ENCODE measurements at regions not wholly inside any gene's neighbourhood (a gene's known extent, or its start where the extent isn't known, plus 50 kb on each side); places are given as distances from the start of the nearest gene placed in this dataset.
A peak's percentile ranks its signal among the peaks of the same experiment; 100 is the strongest.

- H3K4me3 ChIP-seq (replicated peaks in 1 of 3; ENCODE audit: insufficient read depth in 1 of 3, low read depth in 1 of 3, low read length in 3 of 3) = peak overlapping the region in 1 of 3 experiments; percentile 52
- no peaks in the 10 kb centered on the region for H4K20me1 ChIP-seq (replicated peaks; ENCODE audit: control insufficient read depth, extremely low read depth, insufficient read depth, low read length)
- H3K4me2 ChIP-seq (ENCODE audit: insufficient read depth, low read length) = peak overlapping the region; percentile 87
- peak overlapping the region; percentile 68 for H3K9ac ChIP-seq (replicated peaks; ENCODE audit: extremely low read depth, insufficient read depth, low read length)
- H3K27me3 ChIP-seq (ENCODE audit: control insufficient read depth in 2 of 2, insufficient read depth in 2 of 2, low read length in 2 of 2) = no peaks in the 10 kb centered on the region
- dilution Hi-C loops (cut with MboI; ENCODE audit: extremely low pct_ligation_motif_present, low sequenced_read_pairs) = no loop called here
- no TSS peak for BruUV-seq (replicated peaks)
- H3K9me3 ChIP-seq (replicated peaks; ENCODE audit: control insufficient read depth, insufficient read depth, low read length) = no peaks in the 10 kb centered on the region
- POLR2A ChIA-PET = no interaction called here
- TF ChIP-seq MYC (IDR thresholded peaks at IDR 0.05; ENCODE audit: low read depth, low read length) = no peak
- no peak for TF ChIP-seq JUN (IDR thresholded peaks at IDR 0.05; ENCODE audit: borderline replicate concordance, insufficient read depth, insufficient read length, low read depth)
- TF ChIP-seq EZH2 (IDR thresholded peaks at IDR 0.05; ENCODE audit: borderline replicate concordance, low read depth, low read length, severe bottlenecking) = no peak
- TF ChIP-seq, protein P1, sequence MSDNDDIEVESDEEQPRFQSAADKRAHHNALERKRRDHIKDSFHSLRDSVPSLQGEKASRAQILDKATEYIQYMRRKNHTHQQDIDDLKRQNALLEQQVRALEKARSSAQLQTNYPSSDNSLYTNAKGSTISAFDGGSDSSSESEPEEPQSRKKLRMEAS (IDR thresholded peaks at IDR 0.05; ENCODE audit: insufficient read depth, insufficient read length) = no peak
- TF ChIP-seq POLR2AphosphoS5 (IDR thresholded peaks at IDR 0.05; ENCODE audit: insufficient read depth, low read depth, low read length) = no peak
- no peak for TF ChIP-seq GATA2 (IDR thresholded peaks at IDR 0.05; ENCODE audit: insufficient read depth, insufficient read length, low read depth, low read length)
- no peak for TF ChIP-seq POLR2A (IDR thresholded peaks at IDR 0.05; ENCODE audit: low read depth, low read length)
- TF ChIP-seq FOS (IDR thresholded peaks at IDR 0.05; ENCODE audit: borderline replicate concordance, insufficient read depth, low read length) = no peak
- no peak for TF ChIP-seq CTCF (IDR thresholded peaks at IDR 0.05; ENCODE audit: extremely low read depth in 1 of 2, insufficient read depth in 1 of 2, low read depth in 1 of 2, low read length in 2 of 2)
- CTCF ChIA-PET = interaction anchor here (1.8 to 2.9 kb wide), 2 partner anchors 22 to 129 kb away, joined by 5 to 13 read pairs; no protein-coding TSS in a partner anchor
- H3K9me1 ChIP-seq (replicated peaks; ENCODE audit: control insufficient read depth, extremely low read depth, insufficient read depth, low read length) = no peaks in the 10 kb centered on the region
- peaks cover 36% of the 10 kb centered on the region for H3K4me1 ChIP-seq (ENCODE audit: control insufficient read depth, extremely low read depth, insufficient read depth, low read length)
- no peaks in the 10 kb centered on the region for H3K36me3 ChIP-seq (ENCODE audit: control insufficient read depth in 2 of 2, extremely low read depth in 1 of 2, insufficient read depth in 2 of 2, low read length in 2 of 2)
- DNase-seq (ENCODE audit: low read depth, low spot score) (peak; percentile 63), FAIRE-seq (peak; percentile 75)
- no peak overlapping the region for H2AFZ ChIP-seq (ENCODE audit: low read depth, low read length)
- H3K27ac ChIP-seq (ENCODE audit: insufficient read depth, low read depth, low read length) = peak overlapping the region; percentile 81
- no peaks in the 10 kb centered on the region for H3K79me2 ChIP-seq (ENCODE audit: control insufficient read depth, insufficient read depth, low read length)
- intact Hi-C loops (cut with micrococcal nuclease) = loop anchor here (2.0 to 10.0 kb wide), 5 partner anchors 86 to 280 kb away; partner anchors contain the start of genes AIDA and BROX
Measured at GRCh38 chr1:222995236-222995580, 147.8 kb downstream of the TLR5 start.
